ENCODE measurements at regions not wholly inside any gene's neighbourhood (a gene's known extent, or its start where the extent isn't known, plus 50 kb on each side); places are given as distances from the start of the nearest gene placed in this dataset.

- H3K9me3 ChIP-seq (ENCODE audit: severe bottlenecking) = no peaks in the 10 kb centered on the region
- H3K27ac ChIP-seq = no peak overlapping the region
- no peak for DNase-seq
- no peaks in the 10 kb centered on the region for H3K27me3 ChIP-seq (ENCODE audit: insufficient read depth, low read depth, severe bottlenecking)
- no peaks in the 10 kb centered on the region for H3K36me3 ChIP-seq
- no peak overlapping the region for H3K4me3 ChIP-seq (ENCODE audit: low read depth, low read length)
- TF ChIP-seq, protein P1, sequence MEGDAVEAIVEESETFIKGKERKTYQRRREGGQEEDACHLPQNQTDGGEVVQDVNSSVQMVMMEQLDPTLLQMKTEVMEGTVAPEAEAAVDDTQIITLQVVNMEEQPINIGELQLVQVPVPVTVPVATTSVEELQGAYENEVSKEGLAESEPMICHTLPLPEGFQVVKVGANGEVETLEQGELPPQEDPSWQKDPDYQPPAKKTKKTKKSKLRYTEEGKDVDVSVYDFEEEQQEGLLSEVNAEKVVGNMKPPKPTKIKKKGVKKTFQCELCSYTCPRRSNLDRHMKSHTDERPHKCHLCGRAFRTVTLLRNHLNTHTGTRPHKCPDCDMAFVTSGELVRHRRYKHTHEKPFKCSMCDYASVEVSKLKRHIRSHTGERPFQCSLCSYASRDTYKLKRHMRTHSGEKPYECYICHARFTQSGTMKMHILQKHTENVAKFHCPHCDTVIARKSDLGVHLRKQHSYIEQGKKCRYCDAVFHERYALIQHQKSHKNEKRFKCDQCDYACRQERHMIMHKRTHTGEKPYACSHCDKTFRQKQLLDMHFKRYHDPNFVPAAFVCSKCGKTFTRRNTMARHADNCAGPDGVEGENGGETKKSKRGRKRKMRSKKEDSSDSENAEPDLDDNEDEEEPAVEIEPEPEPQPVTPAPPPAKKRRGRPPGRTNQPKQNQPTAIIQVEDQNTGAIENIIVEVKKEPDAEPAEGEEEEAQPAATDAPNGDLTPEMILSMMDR (IDR thresholded peaks at IDR 0.05; ENCODE audit: low read depth, low read length) = no peak
Observed at GRCh38 chr15:70308735-70309434, 211.2 kb upstream of the TLE3 start.

- no peaks in the 10 kb centered on the region for H3K36me3 ChIP-seq
- H3K4me3 ChIP-seq (ENCODE audit: low read depth, low read length) = no peak overlapping the region
- TF ChIP-seq, protein P1 (IDR thresholded peaks at IDR 0.05; ENCODE audit: low read depth, low read length) = no peak
- no peak for DNase-seq
- no peaks in the 10 kb centered on the region for H3K9me3 ChIP-seq (ENCODE audit: severe bottlenecking)
- H3K27me3 ChIP-seq (ENCODE audit: insufficient read depth, low read depth, severe bottlenecking) = no peaks in the 10 kb centered on the region
- no peak overlapping the region for H3K27ac ChIP-seq
Observed at GRCh38 chr15:70308011-70308734, 210.5 kb upstream of the TLE3 start.

DNA sequence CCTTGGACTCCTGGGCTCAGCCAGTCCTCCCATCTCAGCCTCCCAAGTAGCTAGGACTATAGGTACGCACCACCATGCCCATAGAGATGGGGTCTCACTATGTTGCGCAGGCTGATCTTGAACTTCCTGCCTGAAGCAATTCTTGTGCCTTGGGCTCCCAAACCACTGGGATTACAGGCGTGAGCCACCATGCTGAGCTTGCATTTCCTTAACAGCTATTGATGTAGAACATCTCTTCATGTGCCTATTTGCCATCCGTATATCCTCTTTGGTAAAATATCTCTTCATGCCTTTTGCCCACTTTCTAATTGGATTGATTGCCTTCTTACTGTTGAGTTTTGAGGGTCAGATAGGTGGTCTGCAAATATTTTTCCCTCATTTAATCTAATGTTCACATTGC is 208.9 kb upstream of the TLE3 start:
- Histone ChIP-seq H3K27me3 (ENCODE audit: insufficient read depth, low read depth, severe bottlenecking) (no peaks in the 10 kb centered on the region), H3K36me3 (no peaks in the 10 kb centered on the region), H3K27ac (no peak overlapping the region), H3K4me3 (ENCODE audit: low read depth, low read length) (no peak overlapping the region), H3K9me3 (ENCODE audit: severe bottlenecking) (no peaks in the 10 kb centered on the region)
- DNase-seq = no peak
- TF ChIP-seq, protein P1 (IDR thresholded peaks at IDR 0.05; ENCODE audit: low read depth, low read length) = no peak

DNA sequence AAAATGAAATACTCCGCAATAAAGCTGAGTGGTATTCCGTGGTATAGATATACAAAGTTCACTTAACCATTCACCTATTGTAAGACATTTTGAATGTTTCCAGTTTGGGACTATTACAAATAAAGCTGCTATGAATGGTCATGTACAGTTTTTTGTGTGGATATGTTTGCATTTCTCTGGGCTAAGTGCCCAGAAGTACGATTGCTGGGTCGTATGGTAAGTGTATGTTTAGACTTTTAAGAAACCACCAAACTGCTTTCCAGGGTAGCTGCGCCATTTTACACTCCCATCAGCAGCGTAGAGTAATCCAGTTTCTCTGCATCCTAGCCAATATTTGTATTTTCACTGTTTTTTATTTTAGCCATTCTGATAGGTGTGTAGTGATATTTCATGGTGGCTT is 208.4 kb upstream of the TLE3 start:
- DNase-seq = no peak
- TF ChIP-seq, protein P1 (IDR thresholded peaks at IDR 0.05; ENCODE audit: low read depth, low read length) = no peak
- no peaks in the 10 kb centered on the region for H3K9me3 ChIP-seq (ENCODE audit: severe bottlenecking)
- no peak overlapping the region for H3K4me3 ChIP-seq (ENCODE audit: low read depth, low read length)
- no peaks in the 10 kb centered on the region for H3K27me3 ChIP-seq (ENCODE audit: insufficient read depth, low read depth, severe bottlenecking)
- no peak overlapping the region for H3K27ac ChIP-seq
- H3K36me3 ChIP-seq = no peaks in the 10 kb centered on the region

DNA sequence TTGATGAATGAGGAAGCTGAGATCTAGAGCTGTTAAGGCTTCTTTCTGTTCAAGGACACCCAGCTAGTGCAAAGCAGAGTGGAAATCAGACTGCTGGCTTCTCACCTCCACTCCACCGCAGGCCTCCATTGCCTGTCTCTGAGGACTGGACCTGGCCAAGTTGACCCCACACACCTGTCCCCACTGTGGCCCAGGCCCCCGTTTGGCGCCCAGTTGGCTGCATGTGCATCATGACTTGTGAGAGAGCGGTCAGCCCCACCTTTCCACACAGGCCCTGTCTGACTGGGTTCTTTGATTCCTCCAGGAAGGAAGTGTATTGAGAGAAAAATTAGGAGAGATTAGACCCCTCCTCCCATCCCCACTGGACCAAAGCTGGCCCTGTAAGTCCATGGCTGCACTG is 206.3 kb upstream of the TLE3 start:
- Histone ChIP-seq H3K27ac (no peak overlapping the region), H3K36me3 (no peaks in the 10 kb centered on the region), H3K4me3 (ENCODE audit: low read depth, low read length) (no peak overlapping the region), H3K9me3 (ENCODE audit: severe bottlenecking) (no peaks in the 10 kb centered on the region), H3K27me3 (ENCODE audit: insufficient read depth, low read depth, severe bottlenecking) (no peaks in the 10 kb centered on the region)
- TF ChIP-seq, protein P1 (IDR thresholded peaks at IDR 0.05; ENCODE audit: low read depth, low read length) = no peak
- no peak for DNase-seq

All from WERI-Rb-1 (cell line).